BLaER1 (cell line): ENCODE measurements at regions not wholly inside any gene's neighbourhood (a gene's known extent, or its start where the extent isn't known, plus 50 kb on each side); places are given as distances from the start of the nearest gene placed in this dataset.

ENCODE experiments used
- H3K27ac ChIP-seq: shearing (Covaris generic); formaldehyde crosslinking; 2 replicates; pipeline ENCODE4 v1.8.1; 2022
- H3K27me3 ChIP-seq: shearing (Covaris generic); formaldehyde crosslinking; 2 replicates; pipeline ENCODE4 v1.8.1; 2022
- H3K36me3 ChIP-seq: shearing (Covaris generic); formaldehyde crosslinking; 2 replicates; pipeline ENCODE4 v1.8.1; 2022
- H3K4me1 ChIP-seq: shearing (Covaris generic); formaldehyde crosslinking; 2 replicates; pipeline ENCODE4 v1.8.1; 2022
- H3K4me2 ChIP-seq: shearing (Covaris generic); formaldehyde crosslinking; 2 replicates; pipeline ENCODE4 v1.8.1; 2022
- H3K4me3 ChIP-seq: shearing (Covaris generic); formaldehyde crosslinking; 2 replicates; pipeline ENCODE4 v1.8.1; 2022
- H3K9ac ChIP-seq: shearing (Covaris generic); formaldehyde crosslinking; 2 replicates; pipeline ENCODE4 v1.8.1; 2022
- H3K9me3 ChIP-seq: shearing (Covaris generic); formaldehyde crosslinking; 2 replicates; pipeline ENCODE4 v1.8.1; 2022
- H4K20me1 ChIP-seq: shearing (Covaris generic); formaldehyde crosslinking; 2 replicates; pipeline ENCODE4 v1.8.1; 2022
- Cebpa-rat ChIP-seq: shearing (Covaris generic); IDR thresholded peaks from 2 replicates; pipeline ENCODE4 v1.8.1; 2022

- H3K4me3 ChIP-seq: no peak overlapping the region
- H4K20me1 ChIP-seq: no peaks in the 10 kb centered on the region
- no peak overlapping the region for H3K9ac ChIP-seq
- H3K4me2 ChIP-seq: no peak overlapping the region
- H3K27me3 ChIP-seq: no peaks in the 10 kb centered on the region
- H3K4me1 ChIP-seq: no peaks in the 10 kb centered on the region
- H3K27ac ChIP-seq: no peak overlapping the region
- peaks cover 4% of the 10 kb centered on the region; the same call in 1 of the 2 replicates for H3K9me3 ChIP-seq
- no peak for TF ChIP-seq Cebpa-rat
- no peaks in the 10 kb centered on the region for H3K36me3 ChIP-seq
Observed at GRCh38 chr2:19114754-19115231, 243.6 kb downstream of the OSR1 start.

- no peaks in the 10 kb centered on the region for H4K20me1 ChIP-seq
- H3K9me3 ChIP-seq: peaks cover 4% of the 10 kb centered on the region; the same call in 1 of the 2 replicates
- TF ChIP-seq Cebpa-rat: no peak
- H3K4me2 ChIP-seq: no peak overlapping the region
- H3K27me3 ChIP-seq: no peaks in the 10 kb centered on the region
- H3K36me3 ChIP-seq: no peaks in the 10 kb centered on the region
- H3K27ac ChIP-seq: no peak overlapping the region
- no peak overlapping the region for H3K4me3 ChIP-seq
- no peaks in the 10 kb centered on the region for H3K4me1 ChIP-seq
- H3K9ac ChIP-seq: no peak overlapping the region
Observed at GRCh38 chr2:19114126-19114525, 244.3 kb downstream of the OSR1 start.

- Histone ChIP-seq H4K20me1 (no peaks in the 10 kb centered on the region), H3K9ac (no peak overlapping the region), H3K4me1 (no peaks in the 10 kb centered on the region), H3K36me3 (no peaks in the 10 kb centered on the region), H3K27me3 (no peaks in the 10 kb centered on the region), H3K4me3 (no peak overlapping the region), H3K9me3 (no peaks in the 10 kb centered on the region), H3K4me2 (no peak overlapping the region), H3K27ac (no peak overlapping the region)
- no peak for TF ChIP-seq Cebpa-rat
Observed at GRCh38 chr2:19111354-19111753, 247.1 kb downstream of the OSR1 start.

- H3K4me1 ChIP-seq: no peaks in the 10 kb centered on the region
- no peak overlapping the region for H3K9ac ChIP-seq
- no peaks in the 10 kb centered on the region for H3K27me3 ChIP-seq
- no peak overlapping the region for H3K27ac ChIP-seq
- no peak for TF ChIP-seq Cebpa-rat
- no peaks in the 10 kb centered on the region for H4K20me1 ChIP-seq
- H3K36me3 ChIP-seq: no peaks in the 10 kb centered on the region
- no peak overlapping the region for H3K4me2 ChIP-seq
- H3K9me3 ChIP-seq: no peaks in the 10 kb centered on the region
- no peak overlapping the region for H3K4me3 ChIP-seq
Observed at GRCh38 chr2:19109518-19109917, 248.9 kb downstream of the OSR1 start.

- no peaks in the 10 kb centered on the region for H3K4me1 ChIP-seq
- no peaks in the 10 kb centered on the region for H3K36me3 ChIP-seq
- no peaks in the 10 kb centered on the region for H4K20me1 ChIP-seq
- no peak overlapping the region for H3K4me3 ChIP-seq
- H3K27ac ChIP-seq: no peak overlapping the region
- TF ChIP-seq Cebpa-rat: no peak
- no peaks in the 10 kb centered on the region for H3K27me3 ChIP-seq
- H3K9ac ChIP-seq: no peak overlapping the region
- H3K9me3 ChIP-seq: no peaks in the 10 kb centered on the region
- H3K4me2 ChIP-seq: no peak overlapping the region
Observed at GRCh38 chr2:19106376-19106775, 252.0 kb downstream of the OSR1 start.

- TF ChIP-seq Cebpa-rat: no peak
- no peak overlapping the region for H3K4me3 ChIP-seq
- no peaks in the 10 kb centered on the region for H3K36me3 ChIP-seq
- no peak overlapping the region for H3K9ac ChIP-seq
- H3K27me3 ChIP-seq: no peaks in the 10 kb centered on the region
- H3K27ac ChIP-seq: no peak overlapping the region
- H3K4me1 ChIP-seq: 0 out of 2 replicates have a peak, but pooled peaks cover under 1% of the 10 kb centered on the region
- no peak overlapping the region for H3K4me2 ChIP-seq
- no peaks in the 10 kb centered on the region for H3K9me3 ChIP-seq
- no peaks in the 10 kb centered on the region for H4K20me1 ChIP-seq
Observed at GRCh38 chr2:19104503-19104902, 253.9 kb downstream of the OSR1 start.

GRCh38 chr2:19102696-19103423 lies 255.6 kb downstream of the OSR1 start:
- no peak overlapping the region for H3K4me2 ChIP-seq
- no peak overlapping the region for H3K27ac ChIP-seq
- H4K20me1 ChIP-seq: no peaks in the 10 kb centered on the region
- H3K27me3 ChIP-seq: no peaks in the 10 kb centered on the region
- H3K9ac ChIP-seq: no peak overlapping the region
- no peak for TF ChIP-seq Cebpa-rat
- no peaks in the 10 kb centered on the region for H3K36me3 ChIP-seq
- peaks cover 7% of the 10 kb centered on the region; the same call in 1 of the 2 replicates for H3K4me1 ChIP-seq
- H3K4me3 ChIP-seq: no peak overlapping the region
- no peaks in the 10 kb centered on the region for H3K9me3 ChIP-seq

GRCh38 chr2:19101968-19102367 lies 256.5 kb downstream of the OSR1 start:
- TF ChIP-seq Cebpa-rat: no peak
- H3K9me3 ChIP-seq: no peaks in the 10 kb centered on the region

GRCh38 chr2:19100570-19100969 lies 257.9 kb downstream of the OSR1 start:
- Histone ChIP-seq H3K9me3 (no peaks in the 10 kb centered on the region), H3K4me1 (peaks cover 7% of the 10 kb centered on the region; the same call in 1 of the 2 replicates), H3K27me3 (no peaks in the 10 kb centered on the region), H3K9ac (no peak overlapping the region), H3K27ac (no peak overlapping the region), H3K36me3 (no peaks in the 10 kb centered on the region), H3K4me2 (no peak overlapping the region), H3K4me3 (no peak overlapping the region), H4K20me1 (no peaks in the 10 kb centered on the region)
- TF ChIP-seq Cebpa-rat: no peak

More at GRCh38 chr2:19101968-19102367, 256.5 kb downstream of the OSR1 start:
- no peak overlapping the region for H3K4me2 ChIP-seq
- no peaks in the 10 kb centered on the region for H3K27me3 ChIP-seq
- no peak overlapping the region for H3K4me3 ChIP-seq
- H3K9ac ChIP-seq: no peak overlapping the region
- H4K20me1 ChIP-seq: no peaks in the 10 kb centered on the region
- H3K27ac ChIP-seq: no peak overlapping the region
- peaks cover 7% of the 10 kb centered on the region; the same call in 1 of the 2 replicates for H3K4me1 ChIP-seq
- no peaks in the 10 kb centered on the region for H3K36me3 ChIP-seq

- Histone ChIP-seq H3K9ac (no peak overlapping the region), H3K4me1 (peaks cover 7% of the 10 kb centered on the region; the same call in 1 of the 2 replicates), H4K20me1 (no peaks in the 10 kb centered on the region), H3K9me3 (no peaks in the 10 kb centered on the region), H3K36me3 (no peaks in the 10 kb centered on the region), H3K27ac (no peak overlapping the region), H3K27me3 (no peaks in the 10 kb centered on the region), H3K4me3 (no peak overlapping the region), H3K4me2 (no peak overlapping the region; the same call in 1 of the 2 replicates)
- no peak for TF ChIP-seq Cebpa-rat
Observed at GRCh38 chr2:19099181-19099580, 259.2 kb downstream of the OSR1 start.
